ENCODE measurements at regions not wholly inside any gene's neighbourhood (a gene's known extent, or its start where the extent isn't known, plus 50 kb on each side); places are given as distances from the start of the nearest gene placed in this dataset.

DNA sequence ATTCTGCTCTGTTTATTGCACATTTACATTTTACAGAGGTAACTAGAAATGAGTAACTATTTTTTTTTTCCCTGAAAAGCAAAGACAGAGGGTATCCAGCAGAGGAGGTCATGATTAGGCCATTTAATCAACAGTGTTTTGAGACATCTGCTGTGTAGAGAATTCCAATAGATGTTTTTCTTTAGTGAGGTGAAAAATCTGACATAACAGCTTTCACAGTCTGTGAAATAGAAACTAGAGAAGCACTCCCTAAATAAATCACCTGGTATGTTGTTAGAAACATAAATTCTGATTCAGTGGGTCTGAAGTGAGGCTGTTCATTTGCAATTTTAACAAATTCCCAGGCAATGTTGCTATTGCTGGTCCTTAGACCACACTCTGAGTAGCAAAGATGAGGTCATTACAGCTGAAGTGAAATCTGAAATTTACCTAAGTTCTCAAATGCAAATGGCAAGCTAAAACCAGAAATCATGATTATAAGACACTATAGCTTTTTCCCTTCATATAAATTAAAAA lies 329.2 kb upstream of the LRRC3B start:
- TF ChIP-seq, protein P1, sequence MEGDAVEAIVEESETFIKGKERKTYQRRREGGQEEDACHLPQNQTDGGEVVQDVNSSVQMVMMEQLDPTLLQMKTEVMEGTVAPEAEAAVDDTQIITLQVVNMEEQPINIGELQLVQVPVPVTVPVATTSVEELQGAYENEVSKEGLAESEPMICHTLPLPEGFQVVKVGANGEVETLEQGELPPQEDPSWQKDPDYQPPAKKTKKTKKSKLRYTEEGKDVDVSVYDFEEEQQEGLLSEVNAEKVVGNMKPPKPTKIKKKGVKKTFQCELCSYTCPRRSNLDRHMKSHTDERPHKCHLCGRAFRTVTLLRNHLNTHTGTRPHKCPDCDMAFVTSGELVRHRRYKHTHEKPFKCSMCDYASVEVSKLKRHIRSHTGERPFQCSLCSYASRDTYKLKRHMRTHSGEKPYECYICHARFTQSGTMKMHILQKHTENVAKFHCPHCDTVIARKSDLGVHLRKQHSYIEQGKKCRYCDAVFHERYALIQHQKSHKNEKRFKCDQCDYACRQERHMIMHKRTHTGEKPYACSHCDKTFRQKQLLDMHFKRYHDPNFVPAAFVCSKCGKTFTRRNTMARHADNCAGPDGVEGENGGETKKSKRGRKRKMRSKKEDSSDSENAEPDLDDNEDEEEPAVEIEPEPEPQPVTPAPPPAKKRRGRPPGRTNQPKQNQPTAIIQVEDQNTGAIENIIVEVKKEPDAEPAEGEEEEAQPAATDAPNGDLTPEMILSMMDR (conservative IDR thresholded peaks at IDR 0.05; ENCODE audit: low read depth, low read length) = no peak
- no peak for TF ChIP-seq EZH2 (IDR thresholded peaks at IDR 0.05; ENCODE audit: low read length, unreplicated experiment)
- TF ChIP-seq EZH2phosphoT487 (IDR thresholded peaks at IDR 0.05; ENCODE audit: borderline replicate concordance, low read length) = no peak
